HepG2 (cell line): ENCODE measurements at regions not wholly inside any gene's neighbourhood (a gene's known extent, or its start where the extent isn't known, plus 50 kb on each side); places are given as distances from the start of the nearest gene placed in this dataset.

Experiments used
- AHDC1 ChIP-seq: sonication (generic); formaldehyde crosslinking; IDR thresholded peaks from 2 replicates; pipeline ENCODE4 v1.5.1; 2020; ENCODE audit warnings: mild to moderate bottlenecking, missing genetic modification reagents, borderline replicate concordance
- AHR ChIP-seq: IDR thresholded peaks from 2 replicates; pipeline ENCODE4 v1.6.1; 2018; ENCODE audit warnings: missing genetic modification reagents, missing compliant biosample characterization
- ATF7-NPFF ChIP-seq: sonication (generic); formaldehyde crosslinking; IDR thresholded peaks from 2 replicates; pipeline ENCODE4 v1.8.1; 2023; ENCODE audit warnings: mild to moderate bottlenecking, low read depth, missing genetic modification reagents, moderate library complexity
- BORCS8-MEF2B ChIP-seq: sonication (generic); formaldehyde crosslinking; IDR thresholded peaks from 2 replicates; pipeline ENCODE4 v1.8.0; 2022; ENCODE audit warnings: mild to moderate bottlenecking, missing genetic modification reagents
- CREBL2 ChIP-seq: sonication (generic); formaldehyde crosslinking; IDR thresholded peaks from 2 replicates; pipeline ENCODE4 v1.8.1; 2023; ENCODE audit warnings: missing genetic modification reagents, mild to moderate bottlenecking, borderline replicate concordance
- HNF4G ChIP-seq, 2 experiments: sonication (generic) in 1 of 2; formaldehyde crosslinking in 1 of 2; IDR thresholded peaks; 2 replicates each; pipeline versions ENCODE4 v1.4.0 to v1.6.1; 2011 to 2020; ENCODE audit warnings: borderline replicate concordance in 2 of 2, low read depth in 2 of 2, mild to moderate bottlenecking in 2 of 2, low read length in 1 of 2, missing genetic modification reagents in 1 of 2, moderate library complexity in 1 of 2
- HOMEZ ChIP-seq: IDR thresholded peaks from 2 replicates; pipeline ENCODE4 v1.6.1; 2016; ENCODE audit warnings: low read depth
- MEF2D ChIP-seq: sonication (generic); formaldehyde crosslinking; IDR thresholded peaks from 2 replicates; pipeline ENCODE4 v1.5.1; 2020; ENCODE audit warnings: mild to moderate bottlenecking, missing genetic modification reagents
- MIXL1 ChIP-seq: IDR thresholded peaks from 2 replicates; pipeline ENCODE4 v1.6.1; 2016
- NRL ChIP-seq: sonication (generic); formaldehyde crosslinking; IDR thresholded peaks from 2 replicates; pipeline ENCODE4 v1.5.0; 2020; ENCODE audit warnings: missing genetic modification reagents, mild to moderate bottlenecking, moderate library complexity, borderline replicate concordance
- PCBP1 ChIP-seq: fragments of 200-400 bp; formaldehyde crosslinking; IDR thresholded peaks from 2 replicates; pipeline ENCODE4 v1.6.1; 2017; ENCODE audit warnings: mild to moderate bottlenecking, low read depth, low read length, borderline replicate concordance
- POGZ ChIP-seq: sonication (generic); formaldehyde crosslinking; IDR thresholded peaks from 2 replicates; pipeline ENCODE4 v1.4.0; 2020; ENCODE audit warnings: mild to moderate bottlenecking, missing genetic modification reagents
- PPARG ChIP-seq: conservative IDR thresholded peaks from 2 replicates; pipeline ENCODE4 v1.6.1; 2016; ENCODE audit warnings: missing biosample characterization, missing genetic modification reagents
- SIX1 ChIP-seq: sonication (generic); formaldehyde crosslinking; IDR thresholded peaks from 2 replicates; pipeline ENCODE4 v1.4.0; 2020; ENCODE audit warnings: missing genetic modification reagents, borderline replicate concordance
- SMAD3 ChIP-seq: sonication (generic); formaldehyde crosslinking; IDR thresholded peaks from 2 replicates; pipeline ENCODE4 v1.4.0; 2020; ENCODE audit warnings: missing genetic modification reagents
- SOX5 ChIP-seq: IDR thresholded peaks from 2 replicates; pipeline ENCODE4 v1.6.1; 2016; ENCODE audit warnings: borderline replicate concordance
- TARDBP ChIP-seq: sonication (generic); formaldehyde crosslinking; IDR thresholded peaks from 2 replicates; pipeline ENCODE4 v1.8.0; 2022; ENCODE audit warnings: mild to moderate bottlenecking, missing genetic modification reagents
- ZMYM4 ChIP-seq: sonication (generic); formaldehyde crosslinking; IDR thresholded peaks from 2 replicates; pipeline ENCODE4 v1.8.1; 2023; ENCODE audit warnings: mild to moderate bottlenecking, missing genetic modification reagents
- ZNF207 ChIP-seq: fragments of 450-650 bp; IDR thresholded peaks from 2 replicates; pipeline ENCODE4 v1.6.1; 2016; ENCODE audit warnings: antibody characterized with exemption, borderline replicate concordance
- ZNF557 ChIP-seq: sonication (generic); formaldehyde crosslinking; IDR thresholded peaks from 2 replicates; pipeline ENCODE4 v1.4.0; 2020; ENCODE audit warnings: missing genetic modification reagents
- ZNF644 ChIP-seq: IDR thresholded peaks from 2 replicates; pipeline ENCODE4 v1.6.1; 2016; ENCODE audit warnings: low read depth
- ZSCAN25 ChIP-seq: sonication (generic); formaldehyde crosslinking; IDR thresholded peaks from 2 replicates; pipeline ENCODE4 v1.8.0; 2022; ENCODE audit warnings: mild to moderate bottlenecking, missing genetic modification reagents
- TF ChIP-seq, protein P1 (sequence below): sonication (generic); formaldehyde crosslinking; IDR thresholded peaks from 2 replicates; pipeline ENCODE4 v1.5.1; 2020; ENCODE audit warnings: missing genetic modification reagents, mild to moderate bottlenecking, borderline replicate concordance

- TF ChIP-seq, protein P1, sequence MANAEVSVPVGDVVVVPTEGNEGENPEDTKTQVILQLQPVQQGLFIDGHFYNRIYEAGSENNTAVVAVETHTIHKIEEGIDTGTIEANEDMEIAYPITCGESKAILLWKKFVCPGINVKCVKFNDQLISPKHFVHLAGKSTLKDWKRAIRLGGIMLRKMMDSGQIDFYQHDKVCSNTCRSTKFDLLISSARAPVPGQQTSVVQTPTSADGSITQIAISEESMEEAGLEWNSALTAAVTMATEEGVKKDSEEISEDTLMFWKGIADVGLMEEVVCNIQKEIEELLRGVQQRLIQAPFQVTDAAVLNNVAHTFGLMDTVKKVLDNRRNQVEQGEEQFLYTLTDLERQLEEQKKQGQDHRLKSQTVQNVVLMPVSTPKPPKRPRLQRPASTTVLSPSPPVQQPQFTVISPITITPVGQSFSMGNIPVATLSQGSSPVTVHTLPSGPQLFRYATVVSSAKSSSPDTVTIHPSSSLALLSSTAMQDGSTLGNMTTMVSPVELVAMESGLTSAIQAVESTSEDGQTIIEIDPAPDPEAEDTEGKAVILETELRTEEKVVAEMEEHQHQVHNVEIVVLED = no peak
- TF ChIP-seq NRL (CRISPR knock-in tag) (no peak), ZNF557 (CRISPR knock-in tag) (no peak), HOMEZ (CRISPR knock-in tag) (peak; percentile 79), AHDC1 (CRISPR knock-in tag) (peak; percentile 79; the same call in 1 of the 2 replicates), ZMYM4 (no peak), PPARG (CRISPR knock-in tag) (peak; percentile 76), POGZ (CRISPR knock-in tag) (peak; percentile 53; the same call in 1 of the 2 replicates), MIXL1 (CRISPR knock-in tag) (0 out of 2 replicates have a peak, but pooled peaks have one; percentile 16), MEF2D (CRISPR knock-in tag) (peak; percentile 72), ZNF644 (peak; percentile 79), ZNF207 (no peak), AHR (CRISPR knock-in tag) (no peak), HNF4G (IDR thresholded peaks at IDR 0.05; ENCODE audit: borderline replicate concordance, low read depth, low read length) (0 out of 2 replicates have a peak, but pooled peaks have one; percentile 25), HNF4G (CRISPR knock-in tag; IDR thresholded peaks at IDR 0.05; ENCODE audit: borderline replicate concordance, low read depth) (no peak; the same call in 1 of the 2 replicates), TARDBP (CRISPR knock-in tag) (peak; percentile 67; the same call in 1 of the 2 replicates), ATF7-NPFF (CRISPR knock-in tag) (no peak), CREBL2 (CRISPR knock-in tag) (no peak), ZSCAN25 (CRISPR knock-in tag) (peak; percentile 85), SIX1 (CRISPR knock-in tag) (no peak), PCBP1 (no peak), SOX5 (CRISPR knock-in tag) (peak; percentile 87), BORCS8-MEF2B (CRISPR knock-in tag) (no peak), SMAD3 (no peak)
These were observed 238.7 kb upstream of the SOX4 start (continued) for GRCh38 chr6:21354805-21355238.
